GM19467 (cell line): ENCODE measurements at regions not wholly inside any gene's neighbourhood (a gene's known extent, or its start where the extent isn't known, plus 50 kb on each side); places are given as distances from the start of the nearest gene placed in this dataset.

Source experiments
- ATAC-seq: cut with Tn5 transposase; IDR thresholded peaks from one replicate; pipeline ENCODE4 v1.9.1; 2021; ENCODE audit warnings: mild to moderate bottlenecking, moderate library complexity; ENCODE audit not compliant: unreplicated experiment

- no peak for ATAC-seq
Measured at GRCh38 chr1:219523411-219523810, 89.5 kb downstream of the ZC3H11B start.

- ATAC-seq: no peak
Measured at GRCh38 chr1:219521325-219521724, 91.6 kb downstream of the ZC3H11B start.

GRCh38 chr1:219520241-219520640, 92.7 kb downstream of the ZC3H11B start:
- no peak for ATAC-seq

GRCh38 chr1:219518907-219519248, 94.0 kb downstream of the ZC3H11B start:
- no peak for ATAC-seq

GRCh38 chr1:219518168-219518906, 94.6 kb downstream of the ZC3H11B start:
- no peak for ATAC-seq

GRCh38 chr1:219517031-219517430, 95.9 kb downstream of the ZC3H11B start:
- no peak for ATAC-seq

GRCh38 chr1:219514728-219515127, 98.2 kb downstream of the ZC3H11B start:
- ATAC-seq: no peak

GRCh38 chr1:219507437-219507836, 105.5 kb downstream of the ZC3H11B start:
- ATAC-seq: no peak

- ATAC-seq: no peak
Measured at GRCh38 chr1:219506936-219507335, 106.0 kb downstream of the ZC3H11B start.

- ATAC-seq: no peak
Measured at GRCh38 chr1:219506473-219506899, 106.4 kb downstream of the ZC3H11B start.

- no peak for ATAC-seq
Measured at GRCh38 chr1:219505886-219506285, 107.0 kb downstream of the ZC3H11B start.

GRCh38 chr1:219503604-219504003, 109.3 kb downstream of the ZC3H11B start:
- ATAC-seq: no peak

GRCh38 chr1:219500327-219500897, 112.5 kb downstream of the ZC3H11B start:
- no peak for ATAC-seq

- no peak for ATAC-seq
Measured at GRCh38 chr1:219498666-219499065, 114.2 kb downstream of the ZC3H11B start.

GRCh38 chr1:219495737-219496408, 117.0 kb downstream of the ZC3H11B start:
- ATAC-seq: no peak

GRCh38 chr1:219492717-219493116, 120.2 kb downstream of the ZC3H11B start:
- no peak for ATAC-seq

- ATAC-seq: no peak
Measured at GRCh38 chr1:219490566-219490965, 122.3 kb downstream of the ZC3H11B start.

GRCh38 chr1:219489636-219490035, 123.3 kb downstream of the ZC3H11B start:
- no peak for ATAC-seq

- ATAC-seq: no peak
Measured at GRCh38 chr1:219488275-219488674, 124.6 kb downstream of the ZC3H11B start.

GRCh38 chr1:219483530-219483929, 129.4 kb downstream of the ZC3H11B start:
- no peak for ATAC-seq

- no peak for ATAC-seq
Measured at GRCh38 chr1:219480011-219480410, 132.9 kb downstream of the ZC3H11B start.

- ATAC-seq: no peak
Measured at GRCh38 chr1:219478811-219479210, 134.1 kb downstream of the ZC3H11B start.
